A549 (cell line): ENCODE measurements at regions not wholly inside any gene's neighbourhood (a gene's known extent, or its start where the extent isn't known, plus 50 kb on each side); places are given as distances from the start of the nearest gene placed in this dataset.

Experiments used
- ATAC-seq, 2 experiments: fragments of 200-7000 bp in 1 of 2; fragments of >200 bp in 1 of 2; cut with Nextera tagmentation in 1 of 2; cut with Tn5 transposase in 1 of 2; 3 replicates each; pipeline versions ENCODE4 v1.8.0 to v1.9.1; 2018 to 2020; ENCODE audit warnings: mild to moderate bottlenecking in 1 of 2, moderate library complexity in 1 of 2
- CTCF ChIA-PET: fragments of 300-600 bp; sonication (Branson Sonifier 250); formaldehyde crosslinking; extraction: SDS; loops from one replicate; lab custom pipeline; 2021; ENCODE audit warnings: antibody characterized with exemption, inconsistent platforms; lab: Yijun Ruan, JAX
- POLR2A ChIA-PET: fragments of 350-600 bp; formaldehyde crosslinking; extraction: SDS; loops from one replicate; lab custom pipeline; 2021; ENCODE audit warnings: antibody characterized with exemption, inconsistent platforms; lab: Yijun Ruan, JAX
- DNase-seq, 2 experiments: peaks; one replicate each; pipeline versions ENCODE4 v3.0.0 to v3.0.0-alpha.2; 2011 to 2016; ENCODE audit warnings: low read depth in 1 of 2, low spot score in 1 of 2
- FAIRE-seq: peaks from 2 replicates; lab custom pipeline; 2011; peaks lifted over from hg19 to GRCh38; lab: Jason Lieb, UNC
- H3K27ac ChIP-seq, 2 experiments: fragments of >200 bp; sonication (Bioruptor Twin); formaldehyde crosslinking; 3 replicates each; pipeline ENCODE4 v1.5.1; 2016 to 2017
- H3K4me1 ChIP-seq: fragments of >200 bp; sonication (Bioruptor Twin); formaldehyde crosslinking; 3 replicates; pipeline ENCODE4 v1.6.1; 2016
- H3K4me2 ChIP-seq: fragments of >200 bp; sonication (Bioruptor Twin); formaldehyde crosslinking; 3 replicates; pipeline ENCODE4 v1.6.1; 2016
- H3K4me3 ChIP-seq: fragments of >200 bp; sonication (Bioruptor Twin); formaldehyde crosslinking; 3 replicates; pipeline ENCODE4 v1.5.1; 2016
- H3K9me3 ChIP-seq: fragments of >200 bp; sonication (Bioruptor Twin); formaldehyde crosslinking; 3 replicates; pipeline ENCODE4 v1.6.1; 2016
- CBX2 ChIP-seq: fragments of 200-600 bp; sonication (generic); IDR thresholded peaks from 2 replicates; pipeline ENCODE4 v1.6.1; 2016; ENCODE audit warnings: low read depth, mild to moderate bottlenecking, borderline replicate concordance
- CBX8 ChIP-seq: fragments of 200-600 bp; sonication (generic); IDR thresholded peaks from 2 replicates; pipeline ENCODE4 v1.6.1; 2016
- CHD4 ChIP-seq: fragments of 200-600 bp; sonication (generic); IDR thresholded peaks from 2 replicates; pipeline ENCODE4 v1.6.1; 2016; ENCODE audit warnings: antibody characterized with exemption, mild to moderate bottlenecking, borderline replicate concordance
- EHF ChIP-seq: fragments of 250-450 bp; sonication (Bioruptor Pico); IDR thresholded peaks from 2 replicates; pipeline ENCODE4 v1.5.0; 2020; ENCODE audit warnings: mild to moderate bottlenecking
- EP300 ChIP-seq, 2 experiments: fragments of >200 bp; sonication (Bioruptor Twin); formaldehyde crosslinking; IDR thresholded peaks; 2 replicates in 1 of 2; 3 replicates in 1 of 2; pipeline ENCODE4 v1.6.1; 2016 to 2017
- HDAC2 ChIP-seq: fragments of 200-600 bp; sonication (generic); IDR thresholded peaks from 2 replicates; pipeline ENCODE4 v1.6.1; 2016
- HOXA7 ChIP-seq: fragments of 250-450 bp; sonication (Bioruptor Pico); IDR thresholded peaks from 2 replicates; pipeline ENCODE4 v1.5.0; 2020; ENCODE audit warnings: mild to moderate bottlenecking, moderate library complexity
- HOXB5 ChIP-seq: fragments of 250-450 bp; sonication (Bioruptor Pico); IDR thresholded peaks from 2 replicates; pipeline ENCODE4 v1.5.0; 2020; ENCODE audit warnings: mild to moderate bottlenecking, moderate library complexity
- JUN ChIP-seq, 2 experiments: fragments of >200 bp; sonication (Bioruptor Twin); formaldehyde crosslinking; IDR thresholded peaks; 2 replicates in 1 of 2; 3 replicates in 1 of 2; pipeline ENCODE4 v1.6.1; 2016 to 2017
- KDM1A ChIP-seq: fragments of 200-600 bp; sonication (generic); IDR thresholded peaks from 2 replicates; pipeline ENCODE4 v1.6.1; 2016; ENCODE audit warnings: low read depth, mild to moderate bottlenecking
- KDM5A ChIP-seq: fragments of 200-600 bp; sonication (generic); IDR thresholded peaks from 2 replicates; pipeline ENCODE4 v1.6.1; 2016; ENCODE audit warnings: antibody characterized with exemption, mild to moderate bottlenecking
- MYC ChIP-seq: IDR thresholded peaks from 2 replicates; pipeline ENCODE4 v1.6.1; 2012; ENCODE audit warnings: mild to moderate bottlenecking, inconsistent platforms, low read length, improper control_type of control experiment, borderline replicate concordance
- NPAS2 ChIP-seq: fragments of 250-450 bp; sonication (Bioruptor Pico); IDR thresholded peaks from 2 replicates; pipeline ENCODE4 v1.8.0; 2022; ENCODE audit warnings: mild to moderate bottlenecking, moderate library complexity, borderline replicate concordance
- RARB ChIP-seq: fragments of 250-450 bp; sonication (Bioruptor Pico); IDR thresholded peaks from 2 replicates; pipeline ENCODE4 v1.8.0; 2021; ENCODE audit warnings: mild to moderate bottlenecking, moderate library complexity
- RCOR1 ChIP-seq: fragments of 150-350 bp; IDR thresholded peaks from 2 replicates; pipeline ENCODE4 v1.6.1; 2014; ENCODE audit warnings: antibody characterized with exemption, low read length, low read depth
- RFX5 ChIP-seq: fragments of 450-650 bp; IDR thresholded peaks from 2 replicates; pipeline ENCODE4 v1.7.1; 2014; ENCODE audit warnings: antibody characterized with exemption, mild to moderate bottlenecking, moderate library complexity
- RNF2 ChIP-seq: fragments of 200-600 bp; sonication (generic); IDR thresholded peaks from 2 replicates; pipeline ENCODE4 v1.6.1; 2016; ENCODE audit warnings: low read depth, mild to moderate bottlenecking, antibody characterized with exemption, moderate library complexity, borderline replicate concordance
- SMC3 ChIP-seq: fragments of >200 bp; sonication (Bioruptor Twin); formaldehyde crosslinking; IDR thresholded peaks from 3 replicates; pipeline ENCODE4 v1.6.1; 2018; ENCODE audit warnings: inconsistent platforms
- SREBF2 ChIP-seq: fragments of 450-650 bp; IDR thresholded peaks from 2 replicates; pipeline ENCODE4 v1.6.1; 2014; ENCODE audit warnings: mild to moderate bottlenecking, moderate library complexity
- TFCP2L1 ChIP-seq: fragments of 250-450 bp; sonication (Bioruptor Pico); IDR thresholded peaks from 2 replicates; pipeline ENCODE4 v1.5.0; 2021; ENCODE audit warnings: mild to moderate bottlenecking
- ZNF302 ChIP-seq: fragments of 250-450 bp; sonication (Bioruptor Pico); IDR thresholded peaks from 2 replicates; pipeline ENCODE4 v1.9.0; 2021; ENCODE audit warnings: inconsistent platforms, mild to moderate bottlenecking, moderate library complexity
- WGBS: methylation state at CpG from one replicate; pipeline ENCODE4 v1.1.6; 2017; ENCODE audit errors: missing lambda C conversion rate; 5-methylcytosine and 5-hydroxymethylcytosine counted together
- TF ChIP-seq, protein P1 (sequence below): fragments of 150-350 bp; IDR thresholded peaks from 2 replicates; pipeline ENCODE4 v1.6.1; 2014; ENCODE audit warnings: low read depth, mild to moderate bottlenecking, low read length
- TF ChIP-seq, protein P2 (sequence below): fragments of 250-450 bp; sonication (Bioruptor Pico); IDR thresholded peaks from 2 replicates; pipeline ENCODE4 v1.5.0; 2021; ENCODE audit warnings: mild to moderate bottlenecking, moderate library complexity, borderline replicate concordance
- TF ChIP-seq, protein P3 (sequence below): fragments of >200 bp; sonication (Bioruptor Twin); formaldehyde crosslinking; IDR thresholded peaks from 2 replicates; pipeline ENCODE4 v1.6.1; 2016
- TF ChIP-seq, protein P4 (sequence below): IDR thresholded peaks from 2 replicates; pipeline ENCODE4 v1.6.1; 2012; ENCODE audit warnings: low read depth, borderline replicate concordance
- TF ChIP-seq, protein P5 (sequence below): IDR thresholded peaks from 2 replicates; pipeline ENCODE4 v1.6.1; 2012

DNA sequence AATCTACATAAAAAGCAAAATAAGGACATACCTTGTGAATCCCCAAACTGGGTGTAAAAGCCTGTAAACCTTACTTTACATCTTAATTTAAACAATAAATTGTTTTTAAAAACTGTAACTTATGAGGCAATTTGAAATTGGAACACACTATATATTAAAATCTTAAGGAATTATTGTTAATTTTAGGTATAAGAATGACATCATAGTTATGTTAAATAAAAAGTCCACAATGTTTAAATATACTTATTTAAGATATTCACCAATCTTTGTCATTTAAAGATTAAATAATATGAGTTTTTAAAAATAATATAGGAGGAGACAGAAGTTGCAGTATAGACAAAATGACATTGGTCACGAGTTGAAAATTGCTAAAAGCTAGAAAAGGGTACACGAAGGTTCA is 621.9 kb upstream of the POU3F2 start:
- H3K4me3 ChIP-seq: no peak overlapping the region
- 2% methylated on average over 2 of the region's 2 CpGs for WGBS
- no peaks in the 10 kb centered on the region for H3K4me1 ChIP-seq
- CTCF ChIA-PET: no interaction called here
- no peak overlapping the region for H3K27ac ChIP-seq
- ATAC-seq (no peak), FAIRE-seq (no peak), DNase-seq (no peak)
- no peak overlapping the region for H3K4me2 ChIP-seq
- POLR2A ChIA-PET: no interaction called here
- TF ChIP-seq NPAS2 (no peak), TFCP2L1 (CRISPR knock-in tag) (no peak), KDM5A (no peak), RCOR1 (no peak), CHD4 (no peak), JUN (IDR thresholded peaks at IDR 0.05) (no peak), CBX8 (no peak), EHF (CRISPR knock-in tag) (no peak), KDM1A (no peak), SREBF2 (no peak), HOXB5 (CRISPR knock-in tag) (no peak), EP300 (IDR thresholded peaks at IDR 0.05) (no peak), CBX2 (no peak)
- TF ChIP-seq, protein P1, sequence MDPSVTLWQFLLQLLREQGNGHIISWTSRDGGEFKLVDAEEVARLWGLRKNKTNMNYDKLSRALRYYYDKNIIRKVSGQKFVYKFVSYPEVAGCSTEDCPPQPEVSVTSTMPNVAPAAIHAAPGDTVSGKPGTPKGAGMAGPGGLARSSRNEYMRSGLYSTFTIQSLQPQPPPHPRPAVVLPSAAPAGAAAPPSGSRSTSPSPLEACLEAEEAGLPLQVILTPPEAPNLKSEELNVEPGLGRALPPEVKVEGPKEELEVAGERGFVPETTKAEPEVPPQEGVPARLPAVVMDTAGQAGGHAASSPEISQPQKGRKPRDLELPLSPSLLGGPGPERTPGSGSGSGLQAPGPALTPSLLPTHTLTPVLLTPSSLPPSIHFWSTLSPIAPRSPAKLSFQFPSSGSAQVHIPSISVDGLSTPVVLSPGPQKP: no peak
- TF ChIP-seq, protein P2, sequence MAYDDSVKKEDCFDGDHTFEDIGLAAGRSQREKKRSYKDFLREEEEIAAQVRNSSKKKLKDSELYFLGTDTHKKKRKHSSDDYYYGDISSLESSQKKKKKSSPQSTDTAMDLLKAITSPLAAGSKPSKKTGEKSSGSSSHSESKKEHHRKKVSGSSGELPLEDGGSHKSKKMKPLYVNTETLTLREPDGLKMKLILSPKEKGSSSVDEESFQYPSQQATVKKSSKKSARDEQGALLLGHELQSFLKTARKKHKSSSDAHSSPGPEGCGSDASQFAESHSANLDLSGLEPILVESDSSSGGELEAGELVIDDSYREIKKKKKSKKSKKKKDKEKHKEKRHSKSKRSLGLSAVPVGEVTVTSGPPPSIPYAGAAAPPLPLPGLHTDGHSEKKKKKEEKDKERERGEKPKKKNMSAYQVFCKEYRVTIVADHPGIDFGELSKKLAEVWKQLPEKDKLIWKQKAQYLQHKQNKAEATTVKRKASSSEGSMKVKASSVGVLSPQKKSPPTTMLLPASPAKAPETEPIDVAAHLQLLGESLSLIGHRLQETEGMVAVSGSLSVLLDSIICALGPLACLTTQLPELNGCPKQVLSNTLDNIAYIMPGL (CRISPR knock-in tag): no peak
- no peaks in the 10 kb centered on the region for H3K9me3 ChIP-seq

DNA sequence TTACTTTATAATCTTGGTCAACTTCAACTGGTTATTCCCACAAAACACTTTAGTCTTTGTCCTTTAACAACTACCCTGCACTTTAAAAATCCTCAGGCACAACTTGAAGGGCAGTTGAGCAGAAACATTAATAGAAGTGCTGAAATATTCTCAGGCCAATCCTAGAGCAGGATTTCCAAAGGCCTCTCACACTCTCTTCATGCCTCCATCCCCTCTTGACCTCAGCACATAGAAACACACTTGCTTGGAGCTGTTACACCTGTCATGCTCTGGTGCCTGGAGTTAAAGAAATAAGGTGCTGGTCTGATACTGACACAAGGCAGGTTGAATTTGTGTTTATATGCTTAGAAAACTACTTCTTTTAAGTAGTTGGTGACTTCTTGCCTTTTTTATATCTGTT is 618.8 kb upstream of the POU3F2 start:
- no peak overlapping the region for H3K4me2 ChIP-seq

DNA sequence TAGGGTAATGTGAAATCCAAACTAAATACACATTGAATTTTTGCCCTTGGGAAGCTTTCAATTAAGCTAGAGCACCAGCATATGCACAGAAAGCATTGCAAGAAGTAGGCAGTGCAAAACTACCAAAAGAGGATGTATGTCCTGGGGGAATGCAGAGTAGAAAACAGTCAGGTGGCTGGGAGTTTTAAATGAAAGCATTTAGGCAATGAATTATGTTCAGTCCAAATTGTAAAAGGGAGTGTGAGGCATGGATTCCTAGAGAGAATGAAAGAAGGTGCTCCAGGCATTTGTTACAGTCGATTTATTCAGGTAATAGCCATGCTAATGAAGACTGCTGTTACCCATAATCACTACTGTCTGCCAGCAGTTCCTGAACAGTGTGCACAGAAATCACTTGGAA is 604.1 kb upstream of the POU3F2 start:
- Histone ChIP-seq H3K9me3 (no peaks in the 10 kb centered on the region), H3K27ac (no peak overlapping the region), H3K4me1 (no peaks in the 10 kb centered on the region), H3K4me3 (no peak overlapping the region), H3K4me2 (no peak overlapping the region)
- CTCF ChIA-PET: no interaction called here
- ATAC-seq: no peak
- POLR2A ChIA-PET: no interaction called here
- DNase-seq: no peak
- WGBS: 0% methylated on average over 1 of the region's 1 CpG
- TF ChIP-seq MYC: no peak
- TF ChIP-seq, all 56 proteins: peak for 0
- FAIRE-seq: no peak

More for the DNA sequence above, 618.8 kb upstream of the POU3F2 start:
- CTCF ChIA-PET: no interaction called here
- Histone ChIP-seq H3K9me3 (no peaks in the 10 kb centered on the region), H3K4me1 (no peaks in the 10 kb centered on the region), H3K4me3 (no peak overlapping the region), H3K27ac (no peak overlapping the region)
- TF ChIP-seq, protein P3, sequence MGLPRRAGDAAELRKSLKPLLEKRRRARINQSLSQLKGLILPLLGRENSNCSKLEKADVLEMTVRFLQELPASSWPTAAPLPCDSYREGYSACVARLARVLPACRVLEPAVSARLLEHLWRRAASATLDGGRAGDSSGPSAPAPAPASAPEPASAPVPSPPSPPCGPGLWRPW: no peak
- TF ChIP-seq SREBF2 (no peak), HOXA7 (CRISPR knock-in tag) (no peak), ZNF302 (no peak), HDAC2 (no peak), RARB (CRISPR knock-in tag) (no peak), RCOR1 (no peak), RNF2 (no peak), RFX5 (no peak), EP300 (IDR thresholded peaks at IDR 0.05) (no peak), SMC3 (no peak)
- TF ChIP-seq, protein P4, sequence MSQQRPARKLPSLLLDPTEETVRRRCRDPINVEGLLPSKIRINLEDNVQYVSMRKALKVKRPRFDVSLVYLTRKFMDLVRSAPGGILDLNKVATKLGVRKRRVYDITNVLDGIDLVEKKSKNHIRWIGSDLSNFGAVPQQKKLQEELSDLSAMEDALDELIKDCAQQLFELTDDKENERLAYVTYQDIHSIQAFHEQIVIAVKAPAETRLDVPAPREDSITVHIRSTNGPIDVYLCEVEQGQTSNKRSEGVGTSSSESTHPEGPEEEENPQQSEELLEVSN: no peak
- TF ChIP-seq, protein P5, sequence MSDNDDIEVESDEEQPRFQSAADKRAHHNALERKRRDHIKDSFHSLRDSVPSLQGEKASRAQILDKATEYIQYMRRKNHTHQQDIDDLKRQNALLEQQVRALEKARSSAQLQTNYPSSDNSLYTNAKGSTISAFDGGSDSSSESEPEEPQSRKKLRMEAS: no peak
- FAIRE-seq (no peak), ATAC-seq (no peak), DNase-seq (no peak)
- POLR2A ChIA-PET: no interaction called here
